ENCODE measurements at regions not wholly inside any gene's neighbourhood (a gene's known extent, or its start where the extent isn't known, plus 50 kb on each side); places are given as distances from the start of the nearest gene placed in this dataset.

- CTCF ChIA-PET = no interaction called here
Observed at GRCh38 chr6:15898693-15899092, 230.2 kb upstream of the MYLIP start.

GRCh38 chr6:15897063-15897876, 231.6 kb upstream of the MYLIP start:
- Mint-ChIP-seq H3K4me1 (peaks cover 3 to 6% (median 5%) of the 10 kb centered on the region in 3 donors), H3K4me3 (no peak overlapping the region), H3K27ac (no peak overlapping the region), H3K9me3 (peaks cover 0 to 8% (median 3%) of the 10 kb centered on the region in 3 donors), H3K27me3 (no peaks in the 10 kb centered on the region), H3K36me3 (no peaks in the 10 kb centered on the region)
- ATAC-seq (replicated peaks in 1 of 4) (no peak), DNase-seq (no peak)
- no peaks in the 10 kb centered on the region for H3K36me3 ChIP-seq (ENCODE audit: control insufficient read depth in 2 of 2, extremely low read depth in 1 of 2, insufficient read depth in 1 of 2, low read length in 1 of 2)
- H3K4me1 ChIP-seq (ENCODE audit: control insufficient read depth in 1 of 2, extremely low read depth in 1 of 2, insufficient read depth in 2 of 2, low read length in 2 of 2) = no peaks in the 10 kb centered on the region
- no peaks in the 10 kb centered on the region for H3K27me3 ChIP-seq (replicated peaks in 1 of 2; ENCODE audit: control insufficient read depth in 2 of 2, extremely low read depth in 1 of 2, insufficient read depth in 2 of 2, low read length in 1 of 2)
- ChIA-PET CTCF (no interaction called here), POLR2A (no interaction called here)
- WGBS (ENCODE audit: insufficient coverage) = 66% methylated on average over 6 of the region's 8 CpGs
- H3K27ac ChIP-seq (ENCODE audit: low read length) = no peak overlapping the region
- H3K9me3 ChIP-seq = no peaks in the 10 kb centered on the region
- no peak overlapping the region for H3K4me3 ChIP-seq (ENCODE audit: control insufficient read depth in 1 of 2, extremely low read depth in 1 of 2, low read length in 1 of 2)

More at GRCh38 chr6:15898693-15899092, 230.2 kb upstream of the MYLIP start:
- Histone ChIP-seq H3K4me1 (ENCODE audit: control insufficient read depth in 1 of 2, extremely low read depth in 1 of 2, insufficient read depth in 2 of 2, low read length in 2 of 2) (no peaks in the 10 kb centered on the region), H3K4me3 (ENCODE audit: control insufficient read depth in 1 of 2, extremely low read depth in 1 of 2, low read length in 1 of 2) (no peak overlapping the region), H3K36me3 (ENCODE audit: control insufficient read depth in 2 of 2, extremely low read depth in 1 of 2, insufficient read depth in 1 of 2, low read length in 1 of 2) (no peaks in the 10 kb centered on the region), H3K27ac (ENCODE audit: low read length) (no peak overlapping the region), H3K27me3 (replicated peaks in 1 of 2; ENCODE audit: control insufficient read depth in 2 of 2, extremely low read depth in 1 of 2, insufficient read depth in 2 of 2, low read length in 1 of 2) (no peaks in the 10 kb centered on the region), H3K9me3 (no peaks in the 10 kb centered on the region)
- H3K27ac Mint-ChIP-seq = no peak overlapping the region
- no peak for DNase-seq
- WGBS (ENCODE audit: insufficient coverage) = 0% methylated on average over 1 of the region's 1 CpG
- ATAC-seq (replicated peaks in 1 of 4) = no peak
- H3K4me1 Mint-ChIP-seq = peaks cover 3 to 6% (median 5%) of the 10 kb centered on the region in 3 donors
- no peaks in the 10 kb centered on the region for H3K36me3 Mint-ChIP-seq
- peaks cover 0 to under 1% of the 10 kb centered on the region in 2 donors for H3K27me3 Mint-ChIP-seq
- H3K9me3 Mint-ChIP-seq = no peaks in the 10 kb centered on the region
- POLR2A ChIA-PET = no interaction called here
- H3K4me3 Mint-ChIP-seq = no peak overlapping the region

GRCh38 chr6:15894973-15895725, 232.3 kb upstream of the DTNBP1 start:
- peaks cover 1 to 3% of the 10 kb centered on the region in 2 donors for H3K27me3 Mint-ChIP-seq
- H3K4me1 Mint-ChIP-seq = no peaks in the 10 kb centered on the region
- no peaks in the 10 kb centered on the region for H3K27me3 ChIP-seq (replicated peaks in 1 of 2; ENCODE audit: control insufficient read depth in 2 of 2, extremely low read depth in 1 of 2, insufficient read depth in 2 of 2, low read length in 1 of 2)
- no peaks in the 10 kb centered on the region for H3K36me3 Mint-ChIP-seq
- no peak for DNase-seq
- H3K4me3 ChIP-seq (ENCODE audit: control insufficient read depth in 1 of 2, extremely low read depth in 1 of 2, low read length in 1 of 2) = no peak overlapping the region
- ChIA-PET POLR2A (interaction anchor here in 1 of 2 donors (1.2 kb wide), 1 partner anchor 11 kb away, joined by 4 read pairs; no protein-coding TSS in a partner anchor), CTCF (interaction anchor here in 1 of 2 donors (0.6 kb wide), 1 partner anchor 1216 kb away, joined by 3 read pairs; no protein-coding TSS in a partner anchor)
- H3K27ac Mint-ChIP-seq = no peak overlapping the region
- no peaks in the 10 kb centered on the region for H3K9me3 ChIP-seq
- no peaks in the 10 kb centered on the region for H3K36me3 ChIP-seq (ENCODE audit: control insufficient read depth in 2 of 2, extremely low read depth in 1 of 2, insufficient read depth in 1 of 2, low read length in 1 of 2)
- no peak overlapping the region for H3K4me3 Mint-ChIP-seq
- no peak overlapping the region for H3K27ac ChIP-seq (ENCODE audit: low read length)
- H3K9me3 Mint-ChIP-seq = peaks cover 0 to 8% (median 3%) of the 10 kb centered on the region in 3 donors
- no peak for ATAC-seq (replicated peaks in 1 of 4)
- 91% methylated on average over 2 of the region's 4 CpGs for WGBS (ENCODE audit: insufficient coverage)
- H3K4me1 ChIP-seq (ENCODE audit: control insufficient read depth in 1 of 2, extremely low read depth in 1 of 2, insufficient read depth in 2 of 2, low read length in 2 of 2) = no peaks in the 10 kb centered on the region

- ChIA-PET CTCF (interaction anchor here in 1 of 2 donors (0.6 kb wide), 1 partner anchor 200 kb away, joined by 7 read pairs; no protein-coding TSS in a partner anchor), POLR2A (interaction anchor here (0.5 to 0.6 kb wide), 2 partner anchors 231 to 235 kb away, joined by 3 to 4 read pairs; no protein-coding TSS in a partner anchor)
- ATAC-seq (replicated peaks in 1 of 4) (no peak), DNase-seq (peak in 1 of 35 experiments; percentile 8)
- Histone ChIP-seq H3K36me3 (ENCODE audit: control insufficient read depth in 2 of 2, extremely low read depth in 1 of 2, insufficient read depth in 1 of 2, low read length in 1 of 2) (no peaks in the 10 kb centered on the region), H3K4me1 (ENCODE audit: control insufficient read depth in 1 of 2, extremely low read depth in 1 of 2, insufficient read depth in 2 of 2, low read length in 2 of 2) (no peaks in the 10 kb centered on the region), H3K9me3 (no peaks in the 10 kb centered on the region), H3K27me3 (replicated peaks in 1 of 2; ENCODE audit: control insufficient read depth in 2 of 2, extremely low read depth in 1 of 2, insufficient read depth in 2 of 2, low read length in 1 of 2) (no peaks in the 10 kb centered on the region), H3K27ac (ENCODE audit: low read length) (no peak overlapping the region), H3K4me3 (ENCODE audit: control insufficient read depth in 1 of 2, extremely low read depth in 1 of 2, low read length in 1 of 2) (no peak overlapping the region)
- H3K4me3 Mint-ChIP-seq = no peak overlapping the region
- H3K9me3 Mint-ChIP-seq = peaks cover 0 to 8% (median 3%) of the 10 kb centered on the region in 3 donors
- no peak overlapping the region for H3K27ac Mint-ChIP-seq
- no peaks in the 10 kb centered on the region for H3K4me1 Mint-ChIP-seq
- WGBS (ENCODE audit: insufficient coverage) = 100% methylated on average over 1 of the region's 5 CpGs
- H3K36me3 Mint-ChIP-seq = no peaks in the 10 kb centered on the region
- H3K27me3 Mint-ChIP-seq = peaks cover 1 to 3% of the 10 kb centered on the region in 2 donors
Observed at GRCh38 chr6:15893556-15894253, 230.9 kb upstream of the DTNBP1 start.

- peaks cover 0 to 8% (median 3%) of the 10 kb centered on the region in 3 donors for H3K9me3 Mint-ChIP-seq
Observed at GRCh38 chr6:15892369-15892768, 229.5 kb upstream of the DTNBP1 start.

More at GRCh38 chr6:15892369-15892768, 229.5 kb upstream of the DTNBP1 start:
- Mint-ChIP-seq H3K36me3 (no peaks in the 10 kb centered on the region), H3K27ac (no peak overlapping the region), H3K4me3 (no peak overlapping the region), H3K4me1 (peaks cover 0 to 8% (median 0%) of the 10 kb centered on the region in 3 donors), H3K27me3 (peaks cover 1 to 3% of the 10 kb centered on the region in 2 donors)
- WGBS (ENCODE audit: insufficient coverage) = no CpG with 5 or more reads among the region's 1 CpG
- ATAC-seq (replicated peaks in 1 of 4) (no peak), DNase-seq (no peak)
- Histone ChIP-seq H3K4me3 (ENCODE audit: control insufficient read depth in 1 of 2, extremely low read depth in 1 of 2, low read length in 1 of 2) (no peak overlapping the region), H3K9me3 (no peaks in the 10 kb centered on the region), H3K27me3 (replicated peaks in 1 of 2; ENCODE audit: control insufficient read depth in 2 of 2, extremely low read depth in 1 of 2, insufficient read depth in 2 of 2, low read length in 1 of 2) (no peaks in the 10 kb centered on the region), H3K27ac (ENCODE audit: low read length) (no peak overlapping the region), H3K36me3 (ENCODE audit: control insufficient read depth in 2 of 2, extremely low read depth in 1 of 2, insufficient read depth in 1 of 2, low read length in 1 of 2) (no peaks in the 10 kb centered on the region), H3K4me1 (ENCODE audit: control insufficient read depth in 1 of 2, extremely low read depth in 1 of 2, insufficient read depth in 2 of 2, low read length in 2 of 2) (no peaks in the 10 kb centered on the region)
- ChIA-PET POLR2A (no interaction called here), CTCF (no interaction called here)
